ENCODE measurements at regions not wholly inside any gene's neighbourhood (a gene's known extent, or its start where the extent isn't known, plus 50 kb on each side); places are given as distances from the start of the nearest gene placed in this dataset.

DNA sequence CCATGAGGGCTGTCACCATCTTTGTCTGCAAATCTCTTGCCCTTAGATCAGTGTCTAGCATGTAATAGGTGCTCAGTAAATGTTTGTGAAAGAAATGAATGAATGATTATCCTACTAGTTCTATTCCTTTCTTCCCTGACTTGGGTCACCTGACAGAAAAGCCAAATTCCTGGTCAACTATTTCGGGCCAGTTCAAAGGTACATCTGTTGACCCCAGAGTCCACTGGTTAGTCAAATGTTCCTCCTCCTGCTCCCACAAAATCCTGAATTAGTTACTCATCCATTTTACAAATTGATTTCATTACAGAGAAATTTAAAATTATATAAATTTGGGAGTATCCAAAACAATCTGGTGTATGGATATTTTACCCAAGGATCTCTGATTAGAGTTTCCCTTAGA is 124.7 kb upstream of the NAV2 start:
- Histone ChIP-seq H3K27me3 (ENCODE audit: control insufficient read depth, insufficient read depth, low read length) (no peaks in the 10 kb centered on the region), H3K36me3 (ENCODE audit: control insufficient read depth, insufficient read depth, low read length) (no peaks in the 10 kb centered on the region), H3K4me3 (ENCODE audit: low read depth in 2 of 2, low read length in 2 of 2) (no peak overlapping the region), H3K27ac (ENCODE audit: low read length) (no peak overlapping the region), H3K9me3 (ENCODE audit: control insufficient read depth, insufficient read depth, low read depth, low read length) (no peaks in the 10 kb centered on the region), H3K4me1 (ENCODE audit: control insufficient read depth, insufficient read depth, low read length) (no peaks in the 10 kb centered on the region)
- DNase-seq (ENCODE audit: low read depth, low spot score) (no peak), ATAC-seq (no peak)
- in situ Hi-C loops (cut with HindIII; ENCODE audit: low pct_unique_long_range_greater_than_20kb, low sequenced_read_pairs) (no loop called here), intact Hi-C loops (cut with micrococcal nuclease; ENCODE audit: unreplicated experiment) (no loop called here)
- POLR2A ChIA-PET = no interaction called here
- TF ChIP-seq POLR2AphosphoS5 (IDR thresholded peaks at IDR 0.05; ENCODE audit: low read depth, low read length) (no peak), SIN3A (IDR thresholded peaks at IDR 0.05; ENCODE audit: borderline replicate concordance, insufficient read depth, low read depth, low read length) (no peak), TCF7L2 (IDR thresholded peaks at IDR 0.05; ENCODE audit: low read depth, low read length) (no peak)
- CTCF ChIA-PET = no interaction called here
- no TSS peak for BruUV-seq (replicated peaks)

DNA sequence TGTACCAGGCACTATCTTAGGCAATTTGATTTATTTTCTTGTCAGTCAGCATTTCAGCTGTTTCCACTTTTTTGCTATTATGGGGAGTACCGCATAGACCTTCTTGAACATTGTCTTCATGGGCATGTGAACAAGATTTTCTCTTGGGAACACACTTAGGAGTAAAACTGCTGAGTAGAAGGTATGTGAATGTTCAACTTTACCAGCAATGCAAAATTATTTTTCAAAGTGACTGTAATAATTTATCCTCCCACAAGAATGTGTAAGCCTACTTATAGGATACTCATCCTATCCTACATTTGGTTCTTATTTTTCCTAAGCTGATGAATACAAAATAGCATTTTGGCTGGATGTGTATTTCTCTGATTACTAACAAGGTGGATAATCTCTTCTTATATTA is 132.0 kb upstream of the NAV2 start:
- in situ Hi-C loops (cut with HindIII; ENCODE audit: low pct_unique_long_range_greater_than_20kb, low sequenced_read_pairs) (no loop called here), intact Hi-C loops (cut with micrococcal nuclease; ENCODE audit: unreplicated experiment) (no loop called here)
- TF ChIP-seq POLR2AphosphoS5 (IDR thresholded peaks at IDR 0.05; ENCODE audit: low read depth, low read length) (no peak), TCF7L2 (IDR thresholded peaks at IDR 0.05; ENCODE audit: low read depth, low read length) (no peak), SIN3A (IDR thresholded peaks at IDR 0.05; ENCODE audit: borderline replicate concordance, insufficient read depth, low read depth, low read length) (no peak)
- TF ChIP-seq, protein P1, sequence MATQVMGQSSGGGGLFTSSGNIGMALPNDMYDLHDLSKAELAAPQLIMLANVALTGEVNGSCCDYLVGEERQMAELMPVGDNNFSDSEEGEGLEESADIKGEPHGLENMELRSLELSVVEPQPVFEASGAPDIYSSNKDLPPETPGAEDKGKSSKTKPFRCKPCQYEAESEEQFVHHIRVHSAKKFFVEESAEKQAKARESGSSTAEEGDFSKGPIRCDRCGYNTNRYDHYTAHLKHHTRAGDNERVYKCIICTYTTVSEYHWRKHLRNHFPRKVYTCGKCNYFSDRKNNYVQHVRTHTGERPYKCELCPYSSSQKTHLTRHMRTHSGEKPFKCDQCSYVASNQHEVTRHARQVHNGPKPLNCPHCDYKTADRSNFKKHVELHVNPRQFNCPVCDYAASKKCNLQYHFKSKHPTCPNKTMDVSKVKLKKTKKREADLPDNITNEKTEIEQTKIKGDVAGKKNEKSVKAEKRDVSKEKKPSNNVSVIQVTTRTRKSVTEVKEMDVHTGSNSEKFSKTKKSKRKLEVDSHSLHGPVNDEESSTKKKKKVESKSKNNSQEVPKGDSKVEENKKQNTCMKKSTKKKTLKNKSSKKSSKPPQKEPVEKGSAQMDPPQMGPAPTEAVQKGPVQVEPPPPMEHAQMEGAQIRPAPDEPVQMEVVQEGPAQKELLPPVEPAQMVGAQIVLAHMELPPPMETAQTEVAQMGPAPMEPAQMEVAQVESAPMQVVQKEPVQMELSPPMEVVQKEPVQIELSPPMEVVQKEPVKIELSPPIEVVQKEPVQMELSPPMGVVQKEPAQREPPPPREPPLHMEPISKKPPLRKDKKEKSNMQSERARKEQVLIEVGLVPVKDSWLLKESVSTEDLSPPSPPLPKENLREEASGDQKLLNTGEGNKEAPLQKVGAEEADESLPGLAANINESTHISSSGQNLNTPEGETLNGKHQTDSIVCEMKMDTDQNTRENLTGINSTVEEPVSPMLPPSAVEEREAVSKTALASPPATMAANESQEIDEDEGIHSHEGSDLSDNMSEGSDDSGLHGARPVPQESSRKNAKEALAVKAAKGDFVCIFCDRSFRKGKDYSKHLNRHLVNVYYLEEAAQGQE (IDR thresholded peaks at IDR 0.05; ENCODE audit: insufficient read depth in 1 of 2, low read depth in 2 of 2, low read length in 1 of 2) = no peak
- TF ChIP-seq, protein P2, sequence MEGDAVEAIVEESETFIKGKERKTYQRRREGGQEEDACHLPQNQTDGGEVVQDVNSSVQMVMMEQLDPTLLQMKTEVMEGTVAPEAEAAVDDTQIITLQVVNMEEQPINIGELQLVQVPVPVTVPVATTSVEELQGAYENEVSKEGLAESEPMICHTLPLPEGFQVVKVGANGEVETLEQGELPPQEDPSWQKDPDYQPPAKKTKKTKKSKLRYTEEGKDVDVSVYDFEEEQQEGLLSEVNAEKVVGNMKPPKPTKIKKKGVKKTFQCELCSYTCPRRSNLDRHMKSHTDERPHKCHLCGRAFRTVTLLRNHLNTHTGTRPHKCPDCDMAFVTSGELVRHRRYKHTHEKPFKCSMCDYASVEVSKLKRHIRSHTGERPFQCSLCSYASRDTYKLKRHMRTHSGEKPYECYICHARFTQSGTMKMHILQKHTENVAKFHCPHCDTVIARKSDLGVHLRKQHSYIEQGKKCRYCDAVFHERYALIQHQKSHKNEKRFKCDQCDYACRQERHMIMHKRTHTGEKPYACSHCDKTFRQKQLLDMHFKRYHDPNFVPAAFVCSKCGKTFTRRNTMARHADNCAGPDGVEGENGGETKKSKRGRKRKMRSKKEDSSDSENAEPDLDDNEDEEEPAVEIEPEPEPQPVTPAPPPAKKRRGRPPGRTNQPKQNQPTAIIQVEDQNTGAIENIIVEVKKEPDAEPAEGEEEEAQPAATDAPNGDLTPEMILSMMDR (IDR thresholded peaks at IDR 0.05) = no peak
- no peak overlapping the region for H3K27ac ChIP-seq (ENCODE audit: low read length)
- no peak for ATAC-seq
- no peaks in the 10 kb centered on the region for H3K27me3 ChIP-seq (ENCODE audit: control insufficient read depth, insufficient read depth, low read length)
- no TSS peak for BruUV-seq (replicated peaks)
- H3K9me3 ChIP-seq (ENCODE audit: control insufficient read depth, insufficient read depth, low read depth, low read length) = no peaks in the 10 kb centered on the region
- H3K36me3 ChIP-seq (ENCODE audit: control insufficient read depth, insufficient read depth, low read length) = no peaks in the 10 kb centered on the region
- no peak for DNase-seq (ENCODE audit: low read depth, low spot score)
- H3K4me1 ChIP-seq (ENCODE audit: control insufficient read depth, insufficient read depth, low read length) = no peaks in the 10 kb centered on the region
- ChIA-PET CTCF (no interaction called here), POLR2A (no interaction called here)
- no peak overlapping the region for H3K4me3 ChIP-seq (ENCODE audit: low read depth in 2 of 2, low read length in 2 of 2)

DNA sequence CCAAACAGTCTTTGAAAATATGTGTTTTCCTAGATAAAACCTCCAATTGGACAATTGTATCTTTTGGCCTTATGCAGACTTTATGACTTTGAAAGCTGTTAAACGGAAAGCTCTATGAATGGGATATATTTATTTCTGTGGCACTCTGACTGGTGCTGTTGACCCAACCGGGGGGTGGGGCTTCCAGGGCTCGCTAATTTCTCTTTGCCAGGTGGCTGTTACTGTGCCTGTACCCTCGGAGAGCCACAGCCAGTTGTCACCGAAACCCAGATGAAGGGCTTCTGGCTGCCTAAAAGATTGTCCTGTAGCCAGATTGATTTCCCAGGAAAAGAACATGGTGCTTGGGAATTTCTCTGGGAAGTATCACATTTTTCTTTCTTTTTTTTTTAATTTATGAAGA is 132.7 kb upstream of the NAV2 start:
- BruUV-seq (replicated peaks) = no TSS peak
- no peaks in the 10 kb centered on the region for H3K36me3 ChIP-seq (ENCODE audit: control insufficient read depth, insufficient read depth, low read length)
- POLR2A ChIA-PET = no interaction called here
- H3K9me3 ChIP-seq (ENCODE audit: control insufficient read depth, insufficient read depth, low read depth, low read length) = no peaks in the 10 kb centered on the region
- no peak overlapping the region for H3K27ac ChIP-seq (ENCODE audit: low read length)
- no peak for ATAC-seq
- DNase-seq (ENCODE audit: low read depth, low spot score) = no peak
- intact Hi-C loops (cut with micrococcal nuclease; ENCODE audit: unreplicated experiment) = no loop called here
- TF ChIP-seq, protein P1 (IDR thresholded peaks at IDR 0.05; ENCODE audit: insufficient read depth in 1 of 2, low read depth in 2 of 2, low read length in 1 of 2) = no peak
- TF ChIP-seq SIN3A (IDR thresholded peaks at IDR 0.05; ENCODE audit: borderline replicate concordance, insufficient read depth, low read depth, low read length) (no peak), TCF7L2 (IDR thresholded peaks at IDR 0.05; ENCODE audit: low read depth, low read length) (no peak), POLR2AphosphoS5 (IDR thresholded peaks at IDR 0.05; ENCODE audit: low read depth, low read length) (no peak)
- TF ChIP-seq, protein P2 (IDR thresholded peaks at IDR 0.05) = no peak
- in situ Hi-C loops (cut with HindIII; ENCODE audit: low pct_unique_long_range_greater_than_20kb, low sequenced_read_pairs) = no loop called here
- CTCF ChIA-PET = no interaction called here
- H3K4me3 ChIP-seq (ENCODE audit: low read depth in 2 of 2, low read length in 2 of 2) = no peak overlapping the region
- H3K27me3 ChIP-seq (ENCODE audit: control insufficient read depth, insufficient read depth, low read length) = no peaks in the 10 kb centered on the region
- H3K4me1 ChIP-seq (ENCODE audit: control insufficient read depth, insufficient read depth, low read length) = no peaks in the 10 kb centered on the region
